ENCODE measurements at regions not wholly inside any gene's neighbourhood (a gene's known extent, or its start where the extent isn't known, plus 50 kb on each side); places are given as distances from the start of the nearest gene placed in this dataset.

GRCh38 chr3:27840807-27841594 is 118.9 kb upstream of the EOMES start:
- Histone ChIP-seq H3K27ac (ENCODE audit: low read depth, low read length, poor library complexity, severe bottlenecking) (no peak overlapping the region), H3K36me3 (ENCODE audit: insufficient read depth, low read length, poor library complexity, severe bottlenecking) (no peaks in the 10 kb centered on the region), H3K4me3 (ENCODE audit: low read depth, low read length, poor library complexity, severe bottlenecking) (no peak overlapping the region), H3K4me1 (ENCODE audit: insufficient read depth, low read length, poor library complexity, severe bottlenecking) (no peaks in the 10 kb centered on the region), H3K27me3 (replicated peaks; ENCODE audit: insufficient read depth, low read depth, low read length, poor library complexity) (no peaks in the 10 kb centered on the region), H3K9me3 (ENCODE audit: low read depth, low read length, poor library complexity, severe bottlenecking) (no peaks in the 10 kb centered on the region)
- intact Hi-C loops (cut with micrococcal nuclease; ENCODE audit: unreplicated experiment), result no loop called here
- DNase-seq (ENCODE audit: low spot score), result no peak
- POLR2A ChIA-PET (ENCODE audit: low non-redundant PET), result no interaction called here
- no TSS peak for BruUV-seq (replicated peaks)
- TF ChIP-seq CTCF (conservative IDR thresholded peaks at IDR 0.05; ENCODE audit: low read depth, low read length) (no peak), EZH2 (IDR thresholded peaks at IDR 0.05; ENCODE audit: borderline replicate concordance, low read depth, low read length, poor library complexity, severe bottlenecking) (no peak)
- CTCF ChIA-PET, result no interaction called here

- Histone ChIP-seq H3K27ac (ENCODE audit: low read depth, low read length, poor library complexity, severe bottlenecking) (no peak overlapping the region), H3K4me3 (ENCODE audit: low read depth, low read length, poor library complexity, severe bottlenecking) (no peak overlapping the region), H3K4me1 (ENCODE audit: insufficient read depth, low read length, poor library complexity, severe bottlenecking) (no peaks in the 10 kb centered on the region), H3K36me3 (ENCODE audit: insufficient read depth, low read length, poor library complexity, severe bottlenecking) (no peaks in the 10 kb centered on the region), H3K27me3 (replicated peaks; ENCODE audit: insufficient read depth, low read depth, low read length, poor library complexity) (no peaks in the 10 kb centered on the region), H3K9me3 (ENCODE audit: low read depth, low read length, poor library complexity, severe bottlenecking) (no peaks in the 10 kb centered on the region)
- CTCF ChIA-PET, result no interaction called here
- POLR2A ChIA-PET (ENCODE audit: low non-redundant PET), result no interaction called here
- intact Hi-C loops (cut with micrococcal nuclease; ENCODE audit: unreplicated experiment), result no loop called here
- DNase-seq (ENCODE audit: low spot score), result no peak
- TF ChIP-seq EZH2 (IDR thresholded peaks at IDR 0.05; ENCODE audit: borderline replicate concordance, low read depth, low read length, poor library complexity, severe bottlenecking) (no peak), CTCF (conservative IDR thresholded peaks at IDR 0.05; ENCODE audit: low read depth, low read length) (no peak)
- BruUV-seq (replicated peaks), result no TSS peak
Observed at GRCh38 chr3:27844052-27844675, 122.0 kb upstream of the EOMES start.

GRCh38 chr3:27847697-27848096 is 125.6 kb upstream of the EOMES start:
- TF ChIP-seq CTCF (conservative IDR thresholded peaks at IDR 0.05; ENCODE audit: low read depth, low read length) (no peak), EZH2 (IDR thresholded peaks at IDR 0.05; ENCODE audit: borderline replicate concordance, low read depth, low read length, poor library complexity, severe bottlenecking) (no peak)
- Histone ChIP-seq H3K36me3 (ENCODE audit: insufficient read depth, low read length, poor library complexity, severe bottlenecking) (no peaks in the 10 kb centered on the region), H3K27ac (ENCODE audit: low read depth, low read length, poor library complexity, severe bottlenecking) (no peak overlapping the region), H3K4me3 (ENCODE audit: low read depth, low read length, poor library complexity, severe bottlenecking) (no peak overlapping the region), H3K4me1 (ENCODE audit: insufficient read depth, low read length, poor library complexity, severe bottlenecking) (no peaks in the 10 kb centered on the region), H3K9me3 (ENCODE audit: low read depth, low read length, poor library complexity, severe bottlenecking) (no peaks in the 10 kb centered on the region), H3K27me3 (replicated peaks; ENCODE audit: insufficient read depth, low read depth, low read length, poor library complexity) (no peaks in the 10 kb centered on the region)
- BruUV-seq (replicated peaks), result no TSS peak
- intact Hi-C loops (cut with micrococcal nuclease; ENCODE audit: unreplicated experiment), result no loop called here
- ChIA-PET POLR2A (ENCODE audit: low non-redundant PET) (no interaction called here), CTCF (no interaction called here)
- DNase-seq (ENCODE audit: low spot score), result no peak
